Suprapubic skin (tissue), 3 donors: ENCODE measurements at regions not wholly inside any gene's neighbourhood (a gene's known extent, or its start where the extent isn't known, plus 50 kb on each side); places are given as distances from the start of the nearest gene placed in this dataset.

Experiments used
- EP300 ChIP-seq: sonication (generic); formaldehyde crosslinking; IDR thresholded peaks from one replicate; pipeline ENCODE4 v1.6.1; 2017; ENCODE audit warnings: antibody characterized with exemption
- POLR2A ChIP-seq, 2 donors: fragments of 450-650 bp; IDR thresholded peaks; one replicate each; pipeline ENCODE4 v1.6.1; 2017; ENCODE audit warnings: antibody characterized with exemption in 2 of 2, mild to moderate bottlenecking in 2 of 2, moderate library complexity in 2 of 2
- TF ChIP-seq, protein P1 (sequence below), 2 donors: fragments of 200-600 bp in 1 of 2; fragments of 450-650 bp in 1 of 2; sonication (generic) in 1 of 2; IDR thresholded peaks; one replicate each; pipeline ENCODE4 v1.5.1; 2016 to 2019; ENCODE audit warnings: antibody characterized with exemption in 2 of 2, mild to moderate bottlenecking in 1 of 2, moderate library complexity in 1 of 2

DNA sequence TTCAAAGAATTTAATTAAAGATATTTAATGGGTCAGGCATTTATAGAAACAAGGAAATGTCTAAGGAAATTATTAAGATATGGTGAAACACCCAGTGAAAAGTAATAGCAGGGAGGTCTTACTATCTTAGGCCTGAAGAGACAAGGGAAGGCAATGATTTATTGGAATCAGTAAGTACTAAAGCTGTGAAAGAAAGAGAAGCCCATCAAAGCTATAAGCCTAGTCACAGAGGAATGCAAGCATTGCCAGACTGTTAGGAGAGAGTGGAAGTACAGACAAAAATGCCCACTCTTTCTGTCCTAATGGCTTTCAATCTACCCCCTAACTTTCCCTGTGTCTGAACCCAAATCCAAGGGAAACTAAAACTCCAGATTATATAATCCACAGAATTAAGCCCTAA is 69.2 kb upstream of the PIK3C2G start:
- TF ChIP-seq, protein P1, sequence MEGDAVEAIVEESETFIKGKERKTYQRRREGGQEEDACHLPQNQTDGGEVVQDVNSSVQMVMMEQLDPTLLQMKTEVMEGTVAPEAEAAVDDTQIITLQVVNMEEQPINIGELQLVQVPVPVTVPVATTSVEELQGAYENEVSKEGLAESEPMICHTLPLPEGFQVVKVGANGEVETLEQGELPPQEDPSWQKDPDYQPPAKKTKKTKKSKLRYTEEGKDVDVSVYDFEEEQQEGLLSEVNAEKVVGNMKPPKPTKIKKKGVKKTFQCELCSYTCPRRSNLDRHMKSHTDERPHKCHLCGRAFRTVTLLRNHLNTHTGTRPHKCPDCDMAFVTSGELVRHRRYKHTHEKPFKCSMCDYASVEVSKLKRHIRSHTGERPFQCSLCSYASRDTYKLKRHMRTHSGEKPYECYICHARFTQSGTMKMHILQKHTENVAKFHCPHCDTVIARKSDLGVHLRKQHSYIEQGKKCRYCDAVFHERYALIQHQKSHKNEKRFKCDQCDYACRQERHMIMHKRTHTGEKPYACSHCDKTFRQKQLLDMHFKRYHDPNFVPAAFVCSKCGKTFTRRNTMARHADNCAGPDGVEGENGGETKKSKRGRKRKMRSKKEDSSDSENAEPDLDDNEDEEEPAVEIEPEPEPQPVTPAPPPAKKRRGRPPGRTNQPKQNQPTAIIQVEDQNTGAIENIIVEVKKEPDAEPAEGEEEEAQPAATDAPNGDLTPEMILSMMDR (IDR thresholded peaks at IDR 0.05), result no peak
- TF ChIP-seq POLR2A (IDR thresholded peaks at IDR 0.05) (no peak), EP300 (no peak)
